GM12892 (cell line): ENCODE measurements at regions not wholly inside any gene's neighbourhood (a gene's known extent, or its start where the extent isn't known, plus 50 kb on each side); places are given as distances from the start of the nearest gene placed in this dataset.

Experiments used
- POLR2A ChIP-seq: IDR thresholded peaks from 2 replicates; pipeline ENCODE4 v1.6.1; 2011; ENCODE audit warnings: low read depth, low read length, control low read depth
- POLR2AphosphoS5 ChIP-seq: IDR thresholded peaks from 2 replicates; pipeline ENCODE4 v1.6.1; 2011; ENCODE audit warnings: low read depth, low read length, control low read depth

GRCh38 chr4:152224721-152225420, 311.0 kb downstream of the FBXW7 start:
- TF ChIP-seq POLR2A (no peak), POLR2AphosphoS5 (no peak)
